ENCODE measurements at regions not wholly inside any gene's neighbourhood (a gene's known extent, or its start where the extent isn't known, plus 50 kb on each side); places are given as distances from the start of the nearest gene placed in this dataset.
"Not testable (repeated sequence)": the region's sequence is repeated elsewhere in the genome, so short reads cannot be mapped to it uniquely, and the experiment has no call there.

DNA sequence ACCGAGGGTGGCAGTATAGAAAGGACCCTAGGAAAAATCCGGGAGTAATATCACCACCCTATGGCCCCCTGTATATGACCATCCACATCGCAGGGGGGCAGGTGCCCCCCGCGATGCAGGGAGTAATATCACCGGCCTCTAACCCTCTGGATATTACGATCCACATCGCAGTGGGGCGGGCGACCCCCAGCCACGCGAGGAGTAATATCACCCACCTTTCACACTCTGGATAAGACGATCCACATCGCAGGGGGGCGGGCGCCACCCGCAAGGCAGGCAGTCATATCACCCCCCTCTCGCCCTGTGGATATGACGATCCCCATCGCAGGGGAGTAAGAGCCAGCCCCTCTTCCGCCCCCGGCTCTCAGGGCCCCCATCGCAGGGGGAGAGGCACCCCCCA, 76.7 kb upstream of the RUBCNL start:
- no peak for DNase-seq

- not testable (repeated sequence) for DNase-seq
These were observed 73.2 kb upstream of the RUBCNL start for GRCh38 chr13:46460223-46460622.

DNA sequence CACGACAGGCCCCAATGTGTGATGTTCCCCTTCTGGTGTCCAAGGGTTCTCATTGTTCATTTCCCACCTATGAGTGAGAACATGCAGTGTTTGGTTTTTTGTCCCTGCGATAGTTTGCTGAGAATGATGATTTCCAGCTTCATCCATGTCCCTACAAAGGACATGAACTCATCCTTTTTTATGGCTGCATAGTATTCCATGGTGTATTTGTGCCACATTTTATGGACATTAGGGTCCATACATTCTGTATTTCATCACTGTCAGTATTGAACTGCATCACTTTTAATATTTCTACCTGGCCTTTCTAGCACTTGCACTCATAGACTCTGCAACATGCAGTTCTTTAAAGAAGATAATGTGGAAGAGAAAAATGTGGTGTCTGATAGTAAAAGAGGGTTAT, 70.2 kb upstream of the RUBCNL start:
- not testable (repeated sequence) for DNase-seq

DNA sequence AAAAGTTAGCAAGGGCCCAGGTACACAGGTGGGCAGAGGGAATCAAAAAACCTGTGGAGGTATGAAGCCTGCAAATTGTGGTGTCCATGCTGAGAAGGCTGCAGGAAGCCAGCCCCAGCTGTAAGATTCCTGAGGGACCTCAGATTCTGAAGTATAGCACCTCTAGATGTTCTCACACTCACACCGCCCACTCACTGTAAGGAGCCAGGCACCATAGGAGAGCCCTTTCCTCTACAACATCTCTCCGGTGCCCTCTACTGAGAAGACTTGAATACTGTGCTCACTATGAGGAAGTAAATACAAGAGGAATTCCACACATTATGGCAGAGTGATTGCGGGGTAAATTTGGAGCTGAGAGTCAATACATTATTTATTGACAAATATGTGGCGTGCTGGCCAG, 68.9 kb upstream of the RUBCNL start:
- peak; percentile 52 for DNase-seq

GRCh38 chr13:46451145-46451544, 64.1 kb upstream of the RUBCNL start:
- DNase-seq, result not testable (repeated sequence)

- not testable (repeated sequence) for DNase-seq
These were observed 62.9 kb upstream of the RUBCNL start for GRCh38 chr13:46449949-46450348.

- DNase-seq, result not testable (repeated sequence)
These were observed 61.1 kb upstream of the RUBCNL start for GRCh38 chr13:46448148-46448547.

- not testable (repeated sequence) for DNase-seq
These were observed 50.9 kb upstream of the RUBCNL start for GRCh38 chr13:46437808-46438404.
